Right kidney (tissue), 1 donor: ENCODE measurements at regions not wholly inside any gene's neighbourhood (a gene's known extent, or its start where the extent isn't known, plus 50 kb on each side); places are given as distances from the start of the nearest gene placed in this dataset.
"Not testable (repeated sequence)": the region's sequence is repeated elsewhere in the genome, so short reads cannot be mapped to it uniquely, and the experiment has no call there.

Source experiments
- DNase-seq: peaks from one replicate; pipeline ENCODE4 v3.0.0-alpha.2; 2016

DNA sequence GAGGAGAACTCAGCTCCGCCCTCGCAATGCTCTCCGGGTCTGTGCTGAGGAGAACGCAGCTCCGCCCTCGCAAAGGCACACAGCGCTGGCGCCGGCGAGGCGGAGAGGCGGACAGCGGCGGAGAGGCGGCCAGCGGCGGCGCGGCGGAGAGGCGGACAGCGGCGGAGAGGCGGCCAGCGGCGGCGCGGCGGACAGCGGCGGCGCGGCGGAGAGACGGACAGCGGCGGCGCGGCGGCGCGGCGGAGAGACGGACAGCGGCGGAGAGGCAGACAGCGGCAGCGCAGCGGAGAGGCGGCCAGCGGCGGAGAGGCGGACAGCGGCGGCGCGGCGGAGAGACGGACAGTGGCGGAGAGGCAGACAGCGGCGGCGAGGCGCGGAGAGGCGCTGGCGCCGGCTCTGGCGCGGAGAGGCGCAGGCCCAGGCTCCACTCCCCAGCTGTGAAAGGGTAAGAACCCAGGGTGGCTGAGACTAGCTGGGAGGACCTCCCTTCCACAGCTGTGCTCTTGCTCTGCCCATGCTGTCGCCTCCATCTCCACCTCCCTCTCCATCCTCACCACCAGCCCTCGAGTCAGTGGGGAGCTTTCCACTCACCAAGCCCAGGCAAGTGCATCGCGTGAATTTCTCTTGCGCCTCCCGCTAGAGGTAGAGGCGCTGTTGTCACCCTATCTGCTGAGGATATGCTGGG, 2879.9 kb downstream of the RPIA start:
- not testable (repeated sequence) for DNase-seq

GRCh38 chr2:91573018-91573417, 2881.5 kb downstream of the RPIA start:
- not testable (repeated sequence) for DNase-seq

GRCh38 chr2:91573755-91574154, 2882.3 kb downstream of the RPIA start:
- DNase-seq, result not testable (repeated sequence)

DNA sequence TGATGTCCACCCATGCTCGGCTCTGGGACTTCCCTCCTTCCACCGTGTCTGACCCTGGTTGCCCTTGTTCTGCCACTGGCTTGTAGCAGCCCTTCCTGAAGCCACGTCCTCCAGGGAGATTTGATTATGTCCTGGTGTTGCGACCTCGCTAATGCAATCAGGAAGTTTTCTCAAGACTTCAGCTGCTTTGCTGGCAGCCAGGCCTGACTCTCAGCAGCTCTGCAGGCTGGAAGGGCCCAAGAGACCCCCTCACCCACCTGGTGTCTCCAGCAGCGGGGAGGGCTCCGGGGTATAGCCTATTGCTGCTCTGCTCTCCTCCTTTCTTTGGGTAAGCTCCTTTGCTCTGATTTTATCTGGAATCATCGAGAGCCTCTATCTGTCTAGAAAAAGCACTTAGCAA, 2882.8 kb downstream of the RPIA start:
- not testable (repeated sequence) for DNase-seq

- not testable (repeated sequence) for DNase-seq
These were observed 2884.2 kb downstream of the RPIA start for GRCh38 chr2:91575701-91576100.

GRCh38 chr2:91577406-91577805, 2885.9 kb downstream of the RPIA start:
- not testable (repeated sequence) for DNase-seq

DNA sequence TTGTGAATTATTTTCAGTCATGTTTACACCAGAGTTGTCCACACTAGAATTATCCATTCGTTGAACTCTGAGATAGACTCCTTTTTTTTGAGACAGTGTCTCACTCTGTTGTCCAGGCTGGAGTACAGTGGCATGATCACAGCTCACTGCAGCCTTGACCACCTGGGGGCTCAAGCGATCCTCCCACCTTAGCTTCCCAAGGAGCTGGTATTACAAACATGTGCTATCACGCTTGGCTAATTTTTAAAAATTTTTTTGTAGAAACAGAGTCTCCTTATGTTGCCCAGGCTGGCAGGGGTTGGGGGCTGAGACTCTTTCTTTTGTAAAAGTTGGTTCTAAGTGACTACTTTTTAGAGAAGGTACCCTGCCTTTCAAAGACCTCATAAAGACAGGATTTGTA, 2887.2 kb downstream of the RPIA start:
- not testable (repeated sequence) for DNase-seq

DNA sequence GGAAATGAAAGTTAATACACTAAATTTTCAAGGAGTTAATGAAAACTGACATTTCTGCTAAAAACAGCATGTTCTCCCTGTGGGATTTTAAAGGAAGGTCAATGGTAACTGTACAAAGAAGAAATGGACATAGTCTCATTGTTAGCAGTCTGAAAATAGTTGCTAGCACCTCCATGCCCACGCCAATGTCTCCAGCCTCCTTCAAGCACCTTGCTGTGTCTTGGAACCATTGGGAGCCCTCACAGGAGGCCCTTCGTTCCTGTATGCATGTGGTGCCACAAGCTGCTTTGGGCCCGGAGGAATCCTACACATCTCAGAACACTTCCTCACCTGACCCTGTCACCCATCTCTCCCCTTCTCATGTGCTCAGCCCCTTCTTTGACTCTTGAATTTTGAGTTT, 2888.1 kb downstream of the RPIA start:
- DNase-seq, result not testable (repeated sequence)

- DNase-seq, result not testable (repeated sequence)
These were observed 2888.6 kb downstream of the RPIA start for GRCh38 chr2:91580043-91580442.

DNA sequence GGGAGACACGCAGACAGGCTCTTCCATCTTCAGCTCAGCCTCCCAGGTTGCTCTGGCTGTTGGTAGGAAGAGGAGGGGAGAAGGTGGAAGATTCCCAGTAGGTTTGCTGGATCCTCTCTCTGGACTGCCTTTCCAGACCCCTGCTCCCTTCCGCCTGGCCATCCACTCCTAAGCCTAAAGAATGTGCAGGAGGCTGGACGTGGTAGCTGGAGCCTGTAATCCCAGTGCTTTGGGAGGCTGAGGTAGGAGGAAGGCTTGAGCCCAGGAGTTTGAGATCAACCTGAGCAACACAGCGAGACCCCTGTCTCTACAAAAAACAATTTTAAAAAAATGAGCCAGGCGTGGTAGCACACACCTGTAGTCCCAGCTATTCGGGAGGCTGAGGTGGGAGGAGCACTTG, 2895.6 kb downstream of the RPIA start:
- not testable (repeated sequence) for DNase-seq

DNA sequence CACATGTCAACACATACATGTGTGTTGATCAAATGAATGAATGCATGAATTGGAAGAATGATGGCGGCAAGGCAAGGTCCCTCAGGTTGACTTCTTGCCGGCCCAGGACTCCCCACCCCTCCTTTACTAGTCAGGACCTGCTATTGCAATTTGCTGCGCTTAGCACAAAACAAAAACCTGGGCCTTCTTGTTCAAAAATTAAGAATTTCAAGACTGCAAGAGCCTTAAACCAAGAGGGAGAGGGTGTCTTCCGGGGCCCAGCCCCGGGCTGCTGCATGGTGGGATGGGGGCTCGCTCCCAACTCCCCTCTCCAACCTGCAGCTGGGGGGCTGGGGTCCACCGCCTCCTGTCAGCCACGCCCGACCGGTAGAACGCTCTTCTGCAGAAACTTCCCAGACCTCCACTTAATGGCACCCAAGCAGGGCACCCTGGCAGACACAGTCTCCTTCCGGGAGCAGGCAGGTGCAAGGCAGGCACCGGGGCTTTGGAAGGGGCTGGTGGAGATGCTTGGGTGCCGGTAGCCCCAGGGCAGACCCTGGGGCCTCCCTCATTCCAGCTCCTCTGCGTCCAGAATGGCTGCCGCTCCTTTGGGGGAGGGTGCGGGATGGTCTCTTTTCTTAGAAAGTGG, 2896.5 kb downstream of the RPIA start:
- not testable (repeated sequence) for DNase-seq

GRCh38 chr2:91588782-91589223, 2897.3 kb downstream of the RPIA start:
- not testable (repeated sequence) for DNase-seq

DNA sequence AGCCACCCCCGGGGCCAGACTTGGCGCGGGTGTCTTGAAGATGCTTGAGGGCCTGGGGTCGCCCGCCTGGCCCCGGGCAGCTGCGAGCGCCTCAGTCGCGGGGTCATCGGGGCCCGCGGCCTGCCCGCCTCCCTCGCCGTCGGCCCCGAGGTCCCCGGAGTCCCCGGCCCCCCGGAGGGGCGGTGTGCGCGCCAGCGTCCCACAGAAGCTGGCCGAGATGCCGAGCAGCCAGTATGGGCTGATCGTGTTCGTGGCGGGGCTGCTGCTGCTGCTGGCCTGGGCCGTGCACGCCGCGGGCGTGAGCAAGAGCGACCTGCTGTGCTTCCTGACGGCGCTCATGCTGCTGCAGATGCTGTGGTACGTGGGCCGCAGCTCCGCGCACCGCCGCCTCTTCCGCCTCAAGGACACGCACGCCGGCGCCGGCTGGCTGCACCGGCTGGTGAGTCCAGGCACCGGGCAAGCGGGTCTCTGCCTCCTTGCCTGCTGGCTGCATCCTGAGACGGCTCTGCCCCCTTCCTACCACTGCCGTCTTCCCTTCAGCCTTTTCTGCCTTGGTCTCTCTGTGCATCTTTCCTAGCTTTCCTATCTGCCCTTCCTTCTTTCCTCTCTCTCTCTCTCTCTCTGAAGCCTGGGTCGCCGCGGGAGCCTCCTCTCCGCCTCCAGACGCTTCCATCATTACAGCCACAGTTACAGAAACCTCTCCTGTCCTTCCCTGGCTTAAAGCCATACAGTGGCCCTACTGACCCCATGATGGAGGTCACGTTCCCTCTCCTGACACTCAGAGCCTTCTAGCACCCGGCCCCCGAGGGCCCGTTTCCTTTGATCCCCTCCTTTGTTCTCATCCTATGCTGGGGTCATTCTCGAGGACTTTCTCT, 2898.2 kb downstream of the RPIA start:
- not testable (repeated sequence) for DNase-seq

- not testable (repeated sequence) for DNase-seq
These were observed 2898.9 kb downstream of the RPIA start for GRCh38 chr2:91590381-91590780.

GRCh38 chr2:91591066-91591465, 2899.6 kb downstream of the RPIA start:
- not testable (repeated sequence) for DNase-seq

DNA sequence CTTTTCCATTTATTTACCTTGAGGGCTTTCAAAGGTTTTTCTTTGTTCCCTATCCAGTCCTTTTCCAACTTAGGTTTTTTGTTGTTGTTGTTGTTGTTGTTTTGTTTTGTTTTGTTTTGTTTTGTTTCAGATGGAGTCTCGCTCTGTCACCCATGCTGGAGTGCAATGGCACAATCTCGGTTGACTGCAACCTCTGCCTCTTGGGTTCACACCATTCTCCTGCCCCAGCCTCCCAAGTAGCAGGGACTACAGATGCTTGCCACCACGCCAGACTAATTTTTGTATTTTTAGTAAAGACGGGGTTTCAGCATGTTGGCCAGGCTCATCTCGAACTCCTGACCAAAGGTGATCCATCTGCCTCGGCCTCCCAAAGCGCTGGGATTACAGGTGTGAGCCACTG, 2906.0 kb downstream of the RPIA start:
- DNase-seq, result not testable (repeated sequence)

GRCh38 chr2:91598519-91598918, 2907.0 kb downstream of the RPIA start:
- DNase-seq, result not testable (repeated sequence)

DNA sequence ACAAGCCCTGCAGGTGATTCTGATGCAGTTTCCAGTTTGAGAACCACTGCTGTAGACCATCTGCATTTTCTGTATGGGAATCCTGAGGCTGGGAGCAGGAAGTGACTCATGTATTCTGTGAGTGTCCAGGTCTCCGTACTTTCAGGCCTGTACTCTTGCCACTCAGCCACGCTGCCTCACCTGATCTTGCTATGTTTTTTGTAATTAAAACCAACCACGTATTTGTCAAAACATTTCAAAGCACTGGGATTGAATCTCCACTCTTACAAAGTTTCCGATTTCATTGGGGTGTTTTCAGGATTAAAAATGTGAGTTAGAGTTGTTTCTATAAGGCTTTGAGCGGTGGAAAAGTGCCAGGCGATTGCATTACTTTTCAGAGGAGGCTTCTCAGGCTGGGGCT, 2907.5 kb downstream of the RPIA start:
- DNase-seq, result not testable (repeated sequence)

- not testable (repeated sequence) for DNase-seq
These were observed 2911.4 kb downstream of the RPIA start for GRCh38 chr2:91602860-91603259.

GRCh38 chr2:91603996-91604395, 2912.5 kb downstream of the RPIA start:
- DNase-seq, result not testable (repeated sequence)

DNA sequence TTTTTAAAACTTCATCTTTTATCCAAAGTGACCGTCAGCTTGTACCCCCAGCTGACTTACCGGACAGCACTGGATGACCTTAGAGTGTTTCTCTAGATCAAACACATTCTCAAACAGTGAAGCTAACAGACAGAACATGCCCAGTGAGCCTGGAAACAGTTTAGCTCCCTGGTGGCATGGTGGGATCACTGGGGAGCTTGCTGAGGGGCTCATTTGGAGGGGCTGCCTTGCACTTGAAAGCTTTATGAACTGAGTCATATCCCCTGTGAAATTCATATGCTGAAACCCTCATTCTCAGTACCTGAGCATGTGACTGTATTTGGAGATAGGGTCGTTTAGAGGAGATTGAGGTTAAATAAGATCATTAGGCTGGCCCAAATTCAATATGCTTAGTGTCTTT, 2913.2 kb downstream of the RPIA start:
- not testable (repeated sequence) for DNase-seq

- not testable (repeated sequence) for DNase-seq
These were observed 2932.3 kb downstream of the RPIA start for GRCh38 chr2:91623739-91624138.

DNA sequence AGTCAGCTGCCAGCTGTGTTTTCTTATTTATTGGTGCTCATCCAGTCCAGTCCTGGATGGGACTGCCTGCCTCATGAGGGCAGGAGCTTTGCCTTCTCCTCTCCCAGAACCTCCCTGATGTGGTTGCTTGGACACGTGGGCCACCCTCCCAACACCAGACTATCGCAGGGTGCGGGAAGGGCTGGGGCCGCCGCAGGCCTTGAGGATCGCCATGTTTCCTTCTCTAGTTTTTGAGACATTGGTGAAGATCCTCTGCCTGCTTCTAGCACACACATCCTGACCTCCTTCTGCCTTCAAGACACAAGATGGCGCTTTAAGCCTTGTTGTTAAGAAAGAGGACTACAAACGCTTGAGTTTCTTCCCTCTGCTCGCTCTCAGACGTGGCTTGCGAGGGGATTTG, 2937.0 kb downstream of the RPIA start:
- not testable (repeated sequence) for DNase-seq
